ENCODE measurements at regions not wholly inside any gene's neighbourhood (a gene's known extent, or its start where the extent isn't known, plus 50 kb on each side); places are given as distances from the start of the nearest gene placed in this dataset.

- ATAC-seq (no peak), DNase-seq (no peak)
- WGBS, 2 donors, result 80 to 88% methylated on average over 10 to 15 of the region's 15 CpGs
- Histone ChIP-seq H3K36me3 (replicated peaks in 1 of 2; ENCODE audit: insufficient read depth in 1 of 2, low read depth in 2 of 2) (no peaks in the 10 kb centered on the region), H3K4me1 (no peaks in the 10 kb centered on the region), H3K9me3 (no peaks in the 10 kb centered on the region), H3K27ac (no peak overlapping the region), H3K27me3 (no peaks in the 10 kb centered on the region), H3K4me3 (no peak overlapping the region)
- intact Hi-C loops (cut with DNase I), result no loop called here
- TF ChIP-seq CTCF (IDR thresholded peaks at IDR 0.05), result no peak
- no peak for TF ChIP-seq POLR2A (IDR thresholded peaks at IDR 0.05)
Measured at GRCh38 chr11:119853581-119854360, 124.8 kb upstream of the NECTIN1 start.

GRCh38 chr11:119852741-119853140 lies 123.7 kb upstream of the NECTIN1 start:
- H3K27ac ChIP-seq, result no peak overlapping the region

GRCh38 chr11:119850822-119851409 lies 121.9 kb upstream of the NECTIN1 start:
- TF ChIP-seq POLR2A (IDR thresholded peaks at IDR 0.05) (no peak), CTCF (IDR thresholded peaks at IDR 0.05) (no peak)
- ATAC-seq (no peak), DNase-seq (no peak)
- Histone ChIP-seq H3K27ac (no peak overlapping the region), H3K9me3 (no peaks in the 10 kb centered on the region), H3K27me3 (no peaks in the 10 kb centered on the region), H3K36me3 (replicated peaks in 1 of 2; ENCODE audit: insufficient read depth in 1 of 2, low read depth in 2 of 2) (no peaks in the 10 kb centered on the region), H3K4me1 (no peaks in the 10 kb centered on the region), H3K4me3 (no peak overlapping the region)
- intact Hi-C loops (cut with DNase I), result no loop called here
- 82 to 90% methylated on average over 5 of the region's 5 CpGs for WGBS, 2 donors

More at GRCh38 chr11:119852741-119853140, 123.7 kb upstream of the NECTIN1 start:
- Histone ChIP-seq H3K27me3 (no peaks in the 10 kb centered on the region), H3K36me3 (replicated peaks in 1 of 2; ENCODE audit: insufficient read depth in 1 of 2, low read depth in 2 of 2) (no peaks in the 10 kb centered on the region), H3K4me3 (no peak overlapping the region), H3K9me3 (no peaks in the 10 kb centered on the region), H3K4me1 (no peaks in the 10 kb centered on the region)
- ATAC-seq (no peak), DNase-seq (no peak)
- WGBS, 2 donors, result 36% methylated on average over 2 of the region's 2 CpGs; no CpG with 5 or more reads in 1 of the 2 donors
- TF ChIP-seq POLR2A (IDR thresholded peaks at IDR 0.05) (no peak), CTCF (IDR thresholded peaks at IDR 0.05) (no peak)
- intact Hi-C loops (cut with DNase I), result no loop called here

GRCh38 chr11:119849872-119850271 lies 120.9 kb upstream of the NECTIN1 start:
- Histone ChIP-seq H3K27me3 (no peaks in the 10 kb centered on the region), H3K9me3 (no peaks in the 10 kb centered on the region), H3K4me1 (no peaks in the 10 kb centered on the region), H3K27ac (no peak overlapping the region), H3K4me3 (no peak overlapping the region), H3K36me3 (replicated peaks in 1 of 2; ENCODE audit: insufficient read depth in 1 of 2, low read depth in 2 of 2) (no peaks in the 10 kb centered on the region)
- 48 to 57% methylated on average over 1 of the region's 1 CpG for WGBS, 2 donors
- intact Hi-C loops (cut with DNase I), result no loop called here
- no peak for ATAC-seq
- no peak for DNase-seq
- TF ChIP-seq POLR2A (IDR thresholded peaks at IDR 0.05), result no peak
- no peak for TF ChIP-seq CTCF (IDR thresholded peaks at IDR 0.05)
